GM21515 (cell line): ENCODE measurements at regions not wholly inside any gene's neighbourhood (a gene's known extent, or its start where the extent isn't known, plus 50 kb on each side); places are given as distances from the start of the nearest gene placed in this dataset.
"Not testable (repeated sequence)": the region's sequence is repeated elsewhere in the genome, so short reads cannot be mapped to it uniquely, and the experiment has no call there.

Experiments used
- ATAC-seq: cut with Tn5 transposase; IDR thresholded peaks from one replicate; pipeline ENCODE4 v1.9.1; 2021; ENCODE audit not compliant: unreplicated experiment

DNA sequence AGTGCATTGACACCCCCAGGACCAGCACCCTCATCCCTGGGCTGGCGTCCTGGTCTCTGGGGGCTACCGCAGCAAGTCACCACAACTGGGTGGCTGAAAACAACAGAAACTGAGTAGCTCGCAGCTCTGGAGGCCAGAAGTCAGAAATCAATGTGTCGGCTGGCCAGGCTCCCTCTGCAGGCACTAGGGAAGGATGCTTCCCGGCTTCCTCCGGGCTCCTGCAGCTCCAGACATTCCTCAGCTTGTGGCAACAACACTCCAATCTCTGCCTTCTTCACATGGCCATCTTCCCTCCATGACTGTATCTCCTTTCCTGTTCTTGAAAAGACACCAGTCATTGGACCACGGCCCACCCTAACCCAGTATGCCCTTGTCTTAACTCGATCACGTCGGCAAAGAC lies 224.2 kb downstream of the NPHP4 start:
- no peak for ATAC-seq

DNA sequence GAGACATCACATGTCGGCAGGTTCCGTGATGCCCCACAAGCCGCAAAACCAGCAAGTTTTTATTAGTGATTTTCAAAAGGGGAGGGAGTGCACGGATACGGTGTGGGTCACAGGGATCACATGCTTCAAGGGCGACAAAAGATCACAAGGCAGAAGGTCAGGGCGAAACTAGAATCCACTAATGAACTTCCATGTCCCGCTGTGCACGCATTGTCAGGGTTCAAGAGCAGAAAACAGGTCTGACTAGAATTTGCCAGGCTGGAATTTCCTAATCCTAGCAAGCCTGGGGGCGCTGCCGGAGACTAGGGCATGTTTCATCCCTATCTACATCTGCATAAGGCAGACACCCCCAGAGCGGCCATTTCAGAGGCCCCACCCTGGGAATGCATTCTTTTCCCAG lies 225.2 kb downstream of the NPHP4 start:
- ATAC-seq, result not testable (repeated sequence)

DNA sequence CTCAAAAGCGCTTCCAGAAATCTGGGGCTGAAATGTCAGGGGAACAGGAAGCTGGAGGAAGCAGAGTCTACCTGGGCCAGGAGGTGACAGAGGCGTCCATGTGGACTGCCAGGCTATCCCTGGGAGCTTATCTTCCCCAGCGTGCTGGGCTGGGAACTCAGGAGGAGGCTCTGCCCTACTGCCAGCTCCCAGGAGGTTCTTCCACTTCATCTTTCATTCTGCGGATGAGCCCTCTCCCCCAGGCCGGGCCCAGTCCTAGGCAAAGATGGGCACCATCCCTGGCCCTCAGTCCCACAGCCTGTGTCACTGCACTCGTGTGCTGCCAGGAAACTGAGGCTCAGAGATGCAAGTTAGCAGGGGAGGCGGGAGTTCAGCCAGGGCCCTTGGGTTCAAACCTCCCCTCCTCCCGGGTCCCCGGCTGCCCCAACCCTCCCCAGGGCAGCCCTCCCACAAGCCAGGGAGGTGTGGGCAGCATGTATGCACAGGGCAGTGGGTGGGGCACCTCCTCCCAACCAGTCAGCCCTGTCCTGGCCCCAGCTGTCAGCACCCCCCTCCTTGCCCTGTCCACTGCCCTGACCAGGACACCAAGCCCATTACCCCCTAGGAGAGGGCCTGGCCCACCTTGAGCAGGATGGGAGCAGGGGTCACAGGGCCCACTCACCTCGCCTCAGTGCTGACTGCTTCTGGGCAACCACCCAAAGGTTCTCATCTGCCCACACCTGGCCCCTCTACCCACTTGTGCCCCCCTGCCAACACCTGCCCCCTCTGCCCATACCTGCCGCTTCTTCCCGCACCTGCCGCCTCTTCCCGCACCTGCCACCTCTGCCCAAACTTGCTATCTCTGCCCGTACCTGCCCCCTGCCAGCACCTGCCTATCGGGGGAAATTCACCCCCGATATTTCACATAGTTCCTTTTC lies 226.0 kb downstream of the NPHP4 start:
- ATAC-seq, result no peak

DNA sequence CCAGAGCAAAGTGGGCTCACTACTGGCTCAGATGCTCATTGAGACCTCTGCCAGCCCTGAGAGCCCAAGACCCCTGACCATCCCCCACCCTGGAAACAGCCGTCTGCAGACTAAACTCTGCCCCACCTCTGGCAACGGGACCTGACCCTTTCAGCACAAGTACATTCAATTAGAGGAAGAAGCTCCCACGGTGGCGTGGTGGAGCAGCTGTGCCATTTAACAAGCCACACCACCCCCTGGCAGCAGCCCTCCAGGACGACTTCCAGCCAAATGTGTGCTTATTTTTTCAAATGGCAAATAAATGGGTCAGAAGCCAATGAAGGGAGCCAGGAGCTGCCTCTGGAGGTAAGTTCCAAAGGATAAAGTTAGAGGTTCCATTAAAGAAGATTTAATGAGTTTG lies 226.7 kb downstream of the NPHP4 start:
- no peak for ATAC-seq

DNA sequence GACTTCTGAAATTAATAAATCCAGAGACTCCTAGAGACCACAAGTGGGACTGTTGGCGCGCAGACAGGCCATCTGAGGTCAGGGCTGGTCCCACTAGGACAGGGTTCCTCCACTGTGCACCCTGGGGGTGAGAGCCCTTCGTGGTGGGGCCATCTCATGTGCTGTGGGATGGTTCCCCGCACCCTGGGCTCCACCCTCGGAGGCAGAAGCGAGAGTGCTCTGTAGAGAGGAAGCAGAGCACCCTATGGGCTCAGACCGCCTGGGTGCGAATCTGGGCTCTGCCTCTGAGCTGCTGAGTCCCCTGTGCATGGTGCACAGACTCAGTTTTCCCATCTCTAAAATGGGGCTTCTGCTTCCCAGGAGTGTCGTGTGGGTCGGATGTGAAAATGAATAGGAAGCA lies 227.3 kb downstream of the NPHP4 start:
- no peak for ATAC-seq

DNA sequence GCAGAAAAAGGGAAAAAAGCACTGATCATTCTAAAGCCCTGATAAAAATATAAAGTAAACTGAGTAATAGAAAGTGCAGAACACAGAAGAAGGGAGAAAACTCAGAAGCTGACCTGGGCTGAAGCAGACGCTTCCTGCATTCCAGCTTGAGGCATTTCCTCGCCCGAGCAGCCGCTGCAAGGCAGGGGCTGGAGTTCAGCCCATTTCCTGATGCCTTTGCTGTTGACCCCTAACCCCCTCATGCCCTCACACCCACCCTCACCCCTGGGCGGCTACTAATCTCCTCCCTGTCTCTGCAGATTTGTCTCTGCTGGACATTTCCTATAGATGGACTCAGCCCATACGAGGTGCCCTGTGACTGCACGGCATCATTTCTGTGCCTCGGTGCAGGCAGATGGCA lies 227.8 kb downstream of the NPHP4 start:
- no peak for ATAC-seq

DNA sequence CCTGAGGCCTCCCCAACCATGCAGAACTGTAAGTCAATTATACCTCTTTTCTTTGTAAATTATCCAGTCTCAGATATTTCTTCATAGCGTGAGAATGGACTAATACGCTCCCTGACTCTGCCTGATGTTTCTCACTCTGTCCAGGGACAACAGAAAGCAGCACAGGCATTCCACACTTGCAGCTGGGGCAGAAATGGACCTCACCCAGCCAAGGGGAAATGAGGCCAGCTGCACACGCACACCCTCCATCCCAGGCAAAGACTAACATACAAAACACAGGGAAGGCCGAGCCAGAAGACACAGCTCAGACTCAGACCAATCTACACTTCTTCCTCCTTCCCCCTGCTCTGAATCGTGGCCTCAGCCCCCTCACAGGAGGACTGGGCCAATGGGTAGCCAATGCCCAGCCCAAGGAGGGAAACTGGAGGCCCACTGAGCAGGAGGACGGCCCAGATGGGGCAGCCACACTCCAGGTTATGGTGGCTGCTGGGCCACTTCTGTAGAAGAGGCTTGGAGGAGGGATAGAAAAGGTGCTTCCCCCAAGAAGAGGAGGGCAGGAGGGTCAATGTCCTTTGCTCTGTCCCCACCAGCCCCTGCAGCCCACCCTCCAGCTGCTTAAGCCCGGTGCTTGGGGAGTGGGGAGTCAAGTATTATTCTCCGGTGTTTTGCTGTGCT lies 228.4 kb downstream of the NPHP4 start:
- no peak for ATAC-seq

DNA sequence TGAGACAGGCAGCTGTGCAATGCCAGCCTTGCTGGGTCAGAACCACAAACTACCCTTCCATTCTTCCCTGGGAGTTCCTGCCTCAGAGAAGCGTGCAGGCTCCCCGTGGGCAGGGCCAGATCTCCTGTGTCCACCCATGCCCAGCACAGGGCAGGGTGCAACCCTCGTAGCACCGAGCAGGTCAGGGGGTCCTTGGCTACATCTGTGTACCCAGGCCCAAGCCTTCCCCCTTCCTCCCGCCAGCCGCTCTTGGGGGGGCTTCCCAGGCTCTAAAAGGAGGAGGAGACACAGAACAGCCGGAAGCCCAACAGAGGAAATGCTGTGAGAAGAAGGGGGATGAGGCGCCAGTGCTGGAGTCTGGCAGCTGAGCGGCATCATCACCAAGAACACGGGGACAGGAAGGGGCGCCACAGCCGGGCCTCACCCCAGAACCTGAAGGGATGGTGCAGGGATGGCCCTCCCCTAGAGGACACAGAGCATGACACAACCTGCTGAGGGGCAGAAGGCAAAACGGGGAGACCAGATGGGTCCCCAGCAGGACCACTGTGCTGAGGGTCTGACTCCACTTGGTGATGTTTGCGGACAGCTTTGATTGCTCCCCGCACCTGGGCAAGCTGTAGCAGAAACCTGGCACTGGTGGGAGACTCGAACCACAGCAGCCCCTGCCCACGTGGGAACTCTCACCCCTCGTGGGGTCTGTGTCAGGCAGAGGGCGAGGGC lies 233.2 kb downstream of the NPHP4 start:
- no peak for ATAC-seq

DNA sequence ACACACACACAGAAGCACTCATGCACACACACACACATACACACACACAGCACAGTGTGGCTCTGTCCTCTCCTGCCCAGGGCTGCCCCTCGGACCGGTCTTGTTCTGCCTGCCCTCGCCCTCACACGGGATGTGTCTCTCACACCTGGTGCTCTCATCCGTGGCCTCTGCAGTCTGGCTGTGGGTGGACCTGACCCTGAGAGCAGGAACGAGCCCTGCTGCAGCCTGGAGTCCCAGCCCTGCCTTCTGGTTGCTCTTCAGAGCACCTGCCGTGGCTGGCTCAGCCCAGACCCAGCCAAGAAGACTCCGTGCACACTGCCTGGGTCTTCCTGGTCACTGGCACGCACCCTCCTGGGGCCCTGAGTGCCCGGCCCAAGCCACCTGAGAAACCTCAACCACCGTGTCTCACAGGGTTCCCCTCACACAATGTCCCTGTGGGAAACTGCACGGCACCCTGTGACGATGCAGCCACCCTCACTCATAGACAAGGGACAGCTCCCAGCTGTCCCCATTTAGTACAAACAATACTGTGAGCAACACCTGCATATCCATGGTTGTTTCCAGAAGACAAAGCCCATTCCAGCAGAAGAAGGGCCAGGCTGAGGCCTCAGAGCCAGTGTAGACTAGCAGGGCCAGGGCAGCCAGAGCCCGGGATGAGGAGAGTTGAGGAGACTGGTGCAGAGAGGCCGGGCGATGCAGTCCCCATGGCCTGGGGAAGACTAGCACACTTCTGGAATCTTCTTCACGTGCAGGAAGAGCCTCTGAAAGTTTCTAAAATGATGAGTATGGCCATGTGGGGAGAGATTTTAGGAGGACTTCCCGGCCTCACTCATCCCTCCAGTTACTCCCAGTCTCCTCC lies 234.0 kb downstream of the NPHP4 start:
- no peak for ATAC-seq

DNA sequence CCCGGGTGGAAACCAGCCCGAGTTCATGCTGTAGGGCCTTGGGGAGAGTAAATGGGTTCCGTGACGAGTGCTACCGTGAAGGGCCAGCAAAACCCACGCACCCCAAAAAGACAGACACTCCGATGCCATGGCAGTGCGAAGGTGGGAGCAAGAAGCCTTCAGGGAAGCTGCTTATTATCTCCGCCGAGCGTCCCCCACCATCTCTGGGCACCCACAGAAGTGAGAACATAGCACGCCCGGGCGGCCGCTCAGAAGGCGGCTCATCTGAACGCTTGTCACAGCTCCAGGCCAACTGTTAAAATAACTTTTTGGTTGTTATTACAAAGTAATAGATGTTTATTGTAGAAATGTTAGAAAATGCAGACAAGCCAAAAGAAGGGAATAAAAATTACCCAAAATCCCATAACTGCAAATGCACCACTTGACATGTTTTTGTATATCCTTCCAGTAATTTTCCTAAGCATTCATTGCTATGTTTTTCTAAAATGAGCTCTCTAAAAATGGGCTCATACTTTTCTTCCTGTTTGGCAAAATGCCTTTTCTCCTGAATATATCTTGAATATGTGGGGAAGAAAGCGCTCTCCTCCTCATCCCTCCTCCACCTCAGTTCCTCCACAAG lies 234.9 kb downstream of the NPHP4 start:
- ATAC-seq, result no peak

DNA sequence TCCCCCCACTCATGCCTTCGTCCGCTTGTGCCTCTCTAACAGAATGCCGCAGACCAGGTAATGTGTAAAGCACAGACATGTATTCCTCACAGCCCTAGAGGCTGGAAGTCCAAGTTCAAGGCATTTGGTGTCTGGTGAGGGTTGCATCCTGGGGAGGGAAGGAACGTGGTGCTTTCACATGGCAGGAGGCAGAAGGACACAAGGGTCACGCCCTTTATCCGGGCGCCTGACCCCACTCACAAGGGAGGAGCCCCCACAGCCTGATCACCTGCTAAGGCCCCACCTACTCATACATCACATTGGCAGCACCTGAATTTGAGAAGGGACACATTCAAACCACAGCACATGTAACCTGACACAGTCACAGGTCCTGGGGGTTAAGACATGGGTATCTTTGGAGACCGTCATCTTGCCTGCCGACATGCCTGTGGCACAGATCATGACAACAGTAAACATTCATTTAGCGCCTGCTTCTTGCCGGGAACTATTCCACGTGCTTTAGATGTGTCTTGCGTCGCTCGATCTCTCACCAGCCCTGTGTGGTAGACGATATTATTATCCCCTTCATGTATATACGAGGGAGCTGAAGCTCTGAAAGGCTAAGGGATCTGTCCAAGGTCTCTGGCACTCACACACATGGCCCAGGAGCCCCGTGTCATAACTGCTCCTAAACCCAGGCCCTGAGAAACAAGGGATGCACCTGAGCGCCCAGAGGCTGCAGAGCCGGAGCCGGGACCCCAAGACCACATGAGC lies 235.6 kb downstream of the NPHP4 start:
- no peak for ATAC-seq

DNA sequence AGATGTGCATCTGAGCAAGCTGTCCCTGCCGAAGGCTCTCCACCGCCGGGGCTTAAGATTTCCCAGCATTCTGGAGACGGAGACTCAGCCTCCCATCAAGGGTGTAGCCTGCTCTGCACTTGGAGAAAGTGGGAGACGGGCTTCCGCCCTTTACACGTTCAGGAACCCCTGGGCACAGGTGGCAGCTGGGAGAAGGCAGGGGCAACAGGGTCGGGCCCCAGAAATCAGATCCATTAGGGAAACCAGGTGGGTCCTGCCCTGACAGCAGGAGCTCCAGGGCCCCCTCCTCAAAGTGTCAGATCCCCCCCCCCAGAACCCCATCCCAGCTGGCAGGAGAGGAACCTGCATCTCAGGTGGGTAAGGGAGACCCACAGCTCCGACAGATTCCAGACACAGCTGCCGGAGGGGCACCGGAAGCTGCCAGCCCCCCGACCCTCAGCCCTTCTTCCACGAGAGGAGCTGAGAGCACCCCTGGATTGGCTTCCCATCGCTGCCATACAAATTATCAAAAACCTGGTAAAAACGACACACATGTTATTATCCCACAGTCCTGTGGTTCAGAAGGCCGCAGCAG lies 236.6 kb downstream of the NPHP4 start:
- ATAC-seq, result no peak

DNA sequence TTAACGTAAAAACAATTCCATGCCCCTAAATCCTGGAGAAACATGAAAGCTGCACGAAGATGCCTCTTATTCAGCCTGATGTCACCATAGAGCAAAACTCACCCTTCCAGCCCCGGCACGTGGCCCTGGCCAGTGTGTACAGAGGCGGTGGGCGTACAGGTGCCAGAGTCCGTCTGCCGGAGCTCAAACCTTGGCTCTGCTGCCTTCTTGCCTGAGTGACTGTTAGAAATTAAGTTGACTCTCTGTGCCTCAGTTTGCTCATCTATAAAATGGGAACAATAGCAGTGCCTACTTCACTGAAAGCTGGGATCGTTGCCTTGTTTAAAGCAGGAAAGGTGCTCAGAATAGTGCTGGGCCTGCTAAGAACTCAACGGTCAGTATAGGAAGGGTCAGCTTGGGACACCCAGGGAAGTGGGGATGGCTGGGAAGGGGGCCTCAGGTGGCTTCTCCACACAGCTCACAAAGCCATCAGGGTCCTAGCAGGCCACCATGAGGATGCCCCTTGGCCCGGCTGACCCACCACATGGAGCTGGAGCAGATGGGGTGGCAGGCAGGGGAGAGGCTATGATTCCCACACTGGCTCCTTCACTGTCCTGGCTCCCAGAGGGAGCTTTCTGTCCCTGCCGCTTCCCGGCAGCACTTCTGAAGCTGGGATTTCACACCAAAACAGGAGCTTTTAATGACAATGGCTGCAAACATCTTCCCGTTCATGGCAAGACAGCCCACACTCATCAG lies 237.2 kb downstream of the NPHP4 start:
- ATAC-seq, result no peak

DNA sequence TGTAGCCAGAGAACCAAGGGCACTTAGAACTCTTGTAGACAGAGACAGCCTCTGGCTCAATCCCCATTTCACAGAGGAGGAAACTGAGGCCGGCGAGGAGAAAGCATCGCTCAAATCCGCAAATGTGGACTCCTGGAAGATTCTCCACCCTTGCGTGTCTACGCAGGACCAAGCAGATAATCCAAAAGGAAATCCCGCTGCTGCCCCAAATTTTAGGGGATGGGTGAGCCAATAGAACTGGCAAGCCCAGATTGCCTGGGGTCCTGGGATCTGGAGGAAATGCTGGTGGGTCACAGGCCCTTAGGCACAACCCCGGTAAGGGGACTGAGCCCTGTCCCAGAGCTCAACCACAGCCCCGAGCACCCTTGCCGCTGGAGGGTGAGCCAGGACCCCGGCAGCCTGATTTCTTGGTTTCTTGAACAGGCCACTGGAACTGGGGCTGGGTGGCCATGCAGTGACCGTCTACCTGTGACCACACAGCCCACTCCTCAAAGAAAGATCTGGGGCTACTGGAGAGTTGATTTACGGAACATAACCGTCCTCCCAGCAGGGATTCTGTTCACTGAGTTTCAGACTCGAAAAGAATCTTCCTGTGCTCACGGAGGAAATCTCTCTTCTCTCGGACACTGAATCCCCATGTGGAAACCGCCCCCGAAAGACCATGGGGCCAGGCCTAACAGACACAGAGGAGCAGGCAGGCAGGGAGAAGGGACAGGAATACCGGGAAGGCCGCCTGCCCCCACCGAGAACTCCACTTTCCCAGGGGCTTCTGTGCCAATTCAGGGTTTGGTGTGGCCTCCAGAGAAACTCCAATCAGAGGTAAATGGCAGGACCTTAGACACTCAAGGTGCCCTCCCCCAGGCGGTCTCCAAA lies 238.4 kb downstream of the NPHP4 start:
- no peak for ATAC-seq

DNA sequence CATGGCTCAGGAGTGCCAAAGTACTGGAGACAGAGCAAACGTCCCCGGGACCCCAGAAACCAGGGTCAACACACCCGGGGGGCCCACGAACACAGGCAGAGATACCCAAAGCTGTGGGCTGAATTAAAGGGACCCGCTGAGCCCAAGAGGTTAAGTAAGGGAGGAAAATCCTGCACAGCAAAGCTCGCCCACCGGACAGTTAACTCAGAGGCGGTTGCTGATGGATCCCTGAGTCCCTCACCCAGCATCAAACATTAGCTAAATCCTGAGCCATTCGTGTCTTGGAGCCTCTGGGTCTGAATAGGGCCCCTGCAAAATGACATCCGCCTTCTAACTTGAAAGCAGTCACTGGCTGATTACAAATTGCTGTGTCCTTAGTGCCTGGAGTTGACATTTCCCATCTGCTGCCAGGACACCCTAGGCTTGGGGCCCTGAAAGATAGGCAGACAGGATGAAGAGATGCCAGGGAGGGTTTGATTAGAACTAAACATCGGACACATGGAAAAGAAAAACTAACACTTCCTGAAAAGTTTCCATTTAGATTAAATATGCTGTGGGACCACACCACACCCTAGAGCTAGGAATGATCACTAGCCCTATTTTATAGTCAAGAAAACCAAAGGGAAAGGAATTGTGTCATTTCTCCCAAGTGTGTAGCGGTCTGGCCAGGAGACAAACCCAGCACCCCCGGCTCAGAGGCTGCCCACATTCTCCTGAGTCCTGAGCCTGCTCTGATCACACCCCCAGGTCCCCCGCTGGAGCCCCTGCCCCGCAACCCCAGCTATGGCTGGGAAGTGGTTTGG lies 239.3 kb downstream of the NPHP4 start:
- no peak for ATAC-seq

DNA sequence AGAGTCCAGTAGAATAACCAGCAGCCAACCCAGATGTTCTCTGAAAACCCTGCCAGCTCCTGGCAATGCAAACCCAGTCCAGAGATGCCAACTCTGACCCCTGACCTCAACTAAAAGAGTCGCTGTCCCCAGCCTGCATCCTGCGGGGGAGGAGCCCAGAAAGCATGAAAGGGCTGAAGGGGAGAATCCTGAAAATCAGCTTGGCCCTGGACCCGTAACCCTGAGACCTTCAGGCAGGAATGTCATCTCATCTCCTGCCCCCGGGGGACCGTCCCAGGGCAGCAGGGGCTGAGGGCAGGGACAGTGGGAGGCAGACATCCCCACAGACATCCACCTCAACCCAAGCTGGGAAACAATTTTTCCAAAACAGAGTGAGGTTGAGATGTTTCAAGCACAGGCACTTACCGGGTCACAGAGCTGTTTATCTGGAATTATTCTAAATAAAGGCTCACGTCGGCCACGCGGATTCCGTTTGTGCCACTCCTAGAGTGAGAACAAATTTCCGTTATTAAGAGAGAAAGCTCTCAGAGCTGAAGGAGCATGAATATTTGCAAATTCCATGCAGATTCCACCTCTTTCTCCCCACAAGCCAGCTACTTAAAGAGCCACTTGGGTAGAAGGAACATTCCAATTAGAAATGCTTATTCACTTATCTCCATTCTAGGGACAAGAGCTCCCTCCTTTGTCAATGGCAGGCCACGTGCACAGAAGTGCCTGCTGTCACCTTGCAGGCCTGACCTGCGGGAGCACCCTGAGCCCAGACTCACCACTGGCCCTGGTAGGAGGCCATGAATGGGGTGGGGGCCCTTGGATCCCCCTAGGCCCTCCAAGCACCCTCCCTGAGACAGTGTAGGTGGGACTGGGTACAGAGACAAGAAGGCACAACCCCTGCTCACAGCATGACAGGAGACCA lies 240.1 kb downstream of the NPHP4 start:
- no peak for ATAC-seq
